CD14-positive monocyte (primary cell): ENCODE measurements at regions not wholly inside any gene's neighbourhood (a gene's known extent, or its start where the extent isn't known, plus 50 kb on each side); places are given as distances from the start of the nearest gene placed in this dataset.

Experiments
- DNase-seq, 3 donors: peaks; one replicate each; pipeline ENCODE4 v3.0.0-alpha.2; 2011 to 2022
- H2AFZ ChIP-seq: 2 replicates; pipeline ENCODE4 v1.6.0; 2012; ENCODE audit warnings: mild to moderate bottlenecking, low read depth, low read length, inconsistent platforms; ENCODE audit not compliant: insufficient read depth, poor library complexity, severe bottlenecking
- H3K27ac ChIP-seq, 2 donors: 1 replicate in 1 of 2; 2 replicates in 1 of 2; pipeline ENCODE4 v1.5.1; 2012 to 2013; ENCODE audit warnings: low read length in 2 of 2, control low read depth in 1 of 2, inconsistent platforms in 1 of 2, low read depth in 1 of 2, mild to moderate bottlenecking in 1 of 2
- H3K27me3 ChIP-seq, 2 donors: one replicate each; pipeline versions ENCODE4 v1.6.0 to v1.6.1; 2011 to 2013; ENCODE audit warnings: low read length in 2 of 2; ENCODE audit not compliant: control insufficient read depth in 2 of 2, insufficient read depth in 2 of 2
- H3K36me3 ChIP-seq, 2 donors: replicated peaks in 1 of 2; 1 replicate in 1 of 2; 2 replicates in 1 of 2; pipeline versions ENCODE4 v1.5.1 to v1.6.1; 2012 to 2013; ENCODE audit warnings: low read length in 2 of 2, control low read depth in 1 of 2, inconsistent platforms in 1 of 2, mild to moderate bottlenecking in 1 of 2; ENCODE audit not compliant: insufficient read depth in 2 of 2, control insufficient read depth in 1 of 2
- H3K4me1 ChIP-seq, 2 donors: 1 replicate in 1 of 2; 2 replicates in 1 of 2; pipeline versions ENCODE4 v1.5.1 to v1.6.1; 2012 to 2013; ENCODE audit warnings: low read length in 2 of 2, control low read depth in 1 of 2, inconsistent platforms in 1 of 2, mild to moderate bottlenecking in 1 of 2, moderate library complexity in 1 of 2; ENCODE audit not compliant: insufficient read depth in 2 of 2, control insufficient read depth in 1 of 2
- H3K4me2 ChIP-seq: replicated peaks from 2 replicates; pipeline ENCODE3; 2012; ENCODE audit warnings: low read length, moderate library complexity, mild to moderate bottlenecking; ENCODE audit not compliant: poor library complexity, severe bottlenecking; ENCODE audit errors: extremely low read depth
- H3K4me3 ChIP-seq, 3 experiments: fragments of 200-600 bp in 1 of 3; sonication (generic) in 1 of 3; replicated peaks in 1 of 3; 1 replicate in 2 of 3; 2 replicates in 1 of 3; pipeline ENCODE4 v1.5.1; 2011 to 2013; ENCODE audit warnings: low read length in 3 of 3, mild to moderate bottlenecking in 3 of 3, control low read depth in 2 of 3, low read depth in 2 of 3, inconsistent platforms in 1 of 3, moderate library complexity in 1 of 3
- H3K79me2 ChIP-seq: 2 replicates; pipeline ENCODE4 v1.6.0; 2012; ENCODE audit warnings: mild to moderate bottlenecking, control low read depth, inconsistent platforms, low read length, moderate library complexity; ENCODE audit not compliant: insufficient read depth
- H3K9ac ChIP-seq: 2 replicates; pipeline ENCODE4 v1.6.0; 2017; ENCODE audit warnings: low read length, mild to moderate bottlenecking; ENCODE audit not compliant: insufficient read depth, poor library complexity, severe bottlenecking
- H3K9me3 ChIP-seq, 2 donors: replicated peaks in 1 of 2; 1 replicate in 1 of 2; 2 replicates in 1 of 2; pipeline versions ENCODE4 v1.5.1 to v1.6.1; 2012 to 2013; ENCODE audit warnings: low read length in 2 of 2, control low read depth in 1 of 2; ENCODE audit not compliant: control insufficient read depth in 1 of 2, insufficient read depth in 1 of 2
- H4K20me1 ChIP-seq: 2 replicates; pipeline ENCODE4 v1.6.0; 2012; ENCODE audit warnings: mild to moderate bottlenecking, low read length, control low read depth, moderate library complexity; ENCODE audit not compliant: insufficient read depth
- H3K27ac Mint-ChIP-seq, 7 donors: one replicate each; pipeline ENCODE4 v1.8.0; 2020; ENCODE audit warnings: mild to moderate bottlenecking in 7 of 7, mixed read lengths in 7 of 7, moderate library complexity in 6 of 7, inconsistent platforms in 2 of 7
- H3K27me3 Mint-ChIP-seq, 3 donors: one replicate each; pipeline ENCODE4 v1.8.0; 2021 to 2022; ENCODE audit warnings: low read depth in 3 of 3, mild to moderate bottlenecking in 3 of 3, mixed read lengths in 3 of 3, moderate library complexity in 3 of 3, inconsistent platforms in 1 of 3
- H3K36me3 Mint-ChIP-seq, 2 donors: one replicate each; pipeline ENCODE4 v1.8.0; 2020; ENCODE audit warnings: mixed read lengths in 2 of 2, inconsistent platforms in 1 of 2, mild to moderate bottlenecking in 1 of 2
- H3K4me1 Mint-ChIP-seq: one replicate; pipeline ENCODE4 v1.8.0; 2020; ENCODE audit warnings: mild to moderate bottlenecking, mixed read lengths
- H3K4me3 Mint-ChIP-seq, 2 donors: one replicate each; pipeline ENCODE4 v1.8.0; 2020; ENCODE audit warnings: mild to moderate bottlenecking in 2 of 2, mixed read lengths in 2 of 2, moderate library complexity in 1 of 2
- H3K9me3 Mint-ChIP-seq, 7 donors: one replicate each; pipeline ENCODE4 v1.8.0; 2020 to 2022; ENCODE audit warnings: mixed read lengths in 7 of 7, mild to moderate bottlenecking in 6 of 7, moderate library complexity in 6 of 7, inconsistent platforms in 2 of 7
- CTCF ChIP-seq: fragments of 200-600 bp; IDR thresholded peaks from one replicate; pipeline ENCODE4 v1.8.0; 2022; ENCODE audit warnings: antibody characterized with exemption, mild to moderate bottlenecking
- WGBS: methylation state at CpG from one replicate; pipeline ENCODE4 v1.1.5; 2013; ENCODE audit warnings: missing lambda C conversion rate; ENCODE audit not compliant: insufficient coverage; 5-methylcytosine and 5-hydroxymethylcytosine counted together
- intact Hi-C, 2 donors: fragments of 100-400 bp; cut with micrococcal nuclease; formaldehyde crosslinking; loops; one replicate each; pipeline versions ENCODE4 v1.15.0 to v1.15.1; 2023

DNA sequence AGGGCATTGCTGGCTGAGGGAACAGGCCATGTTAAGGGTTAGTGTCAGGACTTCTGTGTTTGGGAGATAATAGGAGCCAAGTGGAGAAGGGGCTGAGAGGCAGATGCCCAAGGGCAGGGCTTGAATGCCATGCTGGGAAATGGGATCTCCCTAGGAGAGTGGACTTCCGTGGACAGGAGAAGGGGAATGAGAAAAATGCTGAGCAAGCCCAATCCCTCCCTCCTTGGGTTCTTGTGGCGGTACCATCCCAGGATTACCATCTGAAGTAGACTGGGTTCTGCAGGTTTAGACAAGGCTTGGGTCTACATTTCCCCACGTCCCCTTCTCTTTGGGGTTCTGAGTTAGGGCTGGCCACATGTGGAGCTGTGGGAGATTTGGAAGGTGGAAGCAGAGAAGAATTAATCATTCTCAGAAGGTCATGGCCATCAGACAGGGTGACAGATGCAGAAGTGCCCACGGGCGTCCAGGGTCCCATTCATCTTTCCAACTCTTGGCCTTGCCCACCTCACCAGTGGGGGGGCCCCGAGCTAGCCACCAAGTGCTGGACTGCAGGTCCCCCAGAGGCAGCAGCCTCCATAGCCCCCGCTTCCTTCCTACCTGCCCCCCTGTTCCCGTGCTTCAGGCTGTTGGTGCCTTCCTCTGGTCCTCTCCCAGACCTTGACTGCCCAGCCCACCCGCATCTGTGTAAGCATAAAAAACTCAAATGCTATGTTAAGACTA is 354.8 kb downstream of the RPS24 start:
- TF ChIP-seq CTCF, result no peak
- H4K20me1 ChIP-seq, result no peaks in the 10 kb centered on the region
- H3K4me3 ChIP-seq, result no peak overlapping the region
- no peaks in the 10 kb centered on the region for H3K79me2 ChIP-seq
- H3K9ac ChIP-seq, result no peak overlapping the region
- Mint-ChIP-seq H3K27me3 (peaks cover 1 to 5% (median 4%) of the 10 kb centered on the region in 3 donors), H3K27ac (no peak overlapping the region), H3K36me3 (no peaks in the 10 kb centered on the region), H3K4me3 (no peak overlapping the region), H3K9me3 (no peaks in the 10 kb centered on the region), H3K4me1 (no peaks in the 10 kb centered on the region)
- no peaks in the 10 kb centered on the region for H3K27me3 ChIP-seq
- no peaks in the 10 kb centered on the region for H3K9me3 ChIP-seq
- H3K4me1 ChIP-seq, result no peaks in the 10 kb centered on the region
- no peaks in the 10 kb centered on the region for H3K36me3 ChIP-seq
- no peak overlapping the region for H3K27ac ChIP-seq
- no peak overlapping the region for H2AFZ ChIP-seq
- H3K4me2 ChIP-seq, result no peak overlapping the region
- 81% methylated on average over 6 of the region's 9 CpGs for WGBS
- intact Hi-C loops, result no loop called here
- DNase-seq, result no peak

DNA sequence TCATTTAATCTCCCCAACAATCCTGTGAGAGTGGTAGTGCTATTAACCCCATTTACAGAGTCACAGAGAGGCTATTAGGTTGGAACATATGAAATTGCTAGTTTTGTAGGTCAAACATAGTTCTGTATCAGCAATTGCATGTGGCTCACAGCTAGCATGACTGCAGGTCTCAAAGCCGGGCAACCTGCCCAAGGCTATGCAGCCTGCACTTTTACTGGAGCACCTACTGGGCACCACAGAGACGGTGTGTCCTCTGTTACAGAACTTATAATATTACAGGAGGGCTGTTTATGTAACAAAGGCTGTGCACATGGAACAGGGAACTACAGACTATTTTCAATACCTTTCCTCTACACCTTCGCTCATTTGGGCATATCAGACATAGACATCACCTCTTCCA is 355.8 kb downstream of the RPS24 start:
- H3K9me3 ChIP-seq, result no peaks in the 10 kb centered on the region
- Mint-ChIP-seq H3K27me3 (peaks cover 1 to 5% (median 4%) of the 10 kb centered on the region in 3 donors), H3K4me1 (no peaks in the 10 kb centered on the region), H3K9me3 (no peaks in the 10 kb centered on the region), H3K36me3 (no peaks in the 10 kb centered on the region), H3K4me3 (no peak overlapping the region), H3K27ac (peak overlapping the region in 1 of 7 donors; percentile 45)
- intact Hi-C loops, result no loop called here
- no peak overlapping the region for H3K9ac ChIP-seq
- no peak for TF ChIP-seq CTCF
- 67% methylated on average over 1 of the region's 3 CpGs for WGBS
- H3K27me3 ChIP-seq, result no peaks in the 10 kb centered on the region
- DNase-seq, result no peak
- H3K4me2 ChIP-seq, result no peak overlapping the region
- H3K27ac ChIP-seq, result no peak overlapping the region
- no peaks in the 10 kb centered on the region for H4K20me1 ChIP-seq
- no peaks in the 10 kb centered on the region for H3K36me3 ChIP-seq
- H3K4me1 ChIP-seq, result no peaks in the 10 kb centered on the region
- no peak overlapping the region for H2AFZ ChIP-seq
- H3K79me2 ChIP-seq, result no peaks in the 10 kb centered on the region
- no peak overlapping the region for H3K4me3 ChIP-seq
